ENCODE measurements at regions not wholly inside any gene's neighbourhood (a gene's known extent, or its start where the extent isn't known, plus 50 kb on each side); places are given as distances from the start of the nearest gene placed in this dataset.

GRCh38 chr2:156680266-156680665, 244.1 kb downstream of the GPD2 start:
- Histone ChIP-seq H3K27ac (ENCODE audit: low read length) (no peak overlapping the region), H3K9me3 (ENCODE audit: low read length) (no peaks in the 10 kb centered on the region; the same call in 1 of the 2 replicates), H4K20me1 (ENCODE audit: insufficient read depth, low read depth, low read length) (no peaks in the 10 kb centered on the region), H3K4me1 (ENCODE audit: low read length) (no peaks in the 10 kb centered on the region), H3K4me2 (ENCODE audit: low read depth, low read length, poor library complexity, severe bottlenecking) (no peak overlapping the region), H3K9ac (ENCODE audit: low read length) (no peak overlapping the region), H3K4me3 (ENCODE audit: low read length) (no peak overlapping the region), H2AFZ (ENCODE audit: low read length) (no peak overlapping the region), H3K9me2 (replicated peaks; ENCODE audit: insufficient read depth, low read length) (no peaks in the 10 kb centered on the region), H3K79me2 (ENCODE audit: low read length) (no peaks in the 10 kb centered on the region), H3K27me3 (ENCODE audit: low read length) (no peaks in the 10 kb centered on the region), H3K36me3 (ENCODE audit: insufficient read depth, low read length) (no peaks in the 10 kb centered on the region)
- DNase-seq, result no peak

- Histone ChIP-seq H3K27ac (ENCODE audit: low read length) (no peak overlapping the region), H3K4me1 (ENCODE audit: low read length) (no peaks in the 10 kb centered on the region), H3K36me3 (ENCODE audit: insufficient read depth, low read length) (no peaks in the 10 kb centered on the region), H3K9me3 (ENCODE audit: low read length) (no peaks in the 10 kb centered on the region; the same call in 1 of the 2 replicates), H3K9me2 (replicated peaks; ENCODE audit: insufficient read depth, low read length) (no peaks in the 10 kb centered on the region), H3K4me3 (ENCODE audit: low read length) (no peak overlapping the region), H3K9ac (ENCODE audit: low read length) (no peak overlapping the region), H3K79me2 (ENCODE audit: low read length) (no peaks in the 10 kb centered on the region), H3K4me2 (ENCODE audit: low read depth, low read length, poor library complexity, severe bottlenecking) (no peak overlapping the region), H3K27me3 (ENCODE audit: low read length) (no peaks in the 10 kb centered on the region), H4K20me1 (ENCODE audit: insufficient read depth, low read depth, low read length) (no peaks in the 10 kb centered on the region), H2AFZ (ENCODE audit: low read length) (no peak overlapping the region)
- DNase-seq, result no peak
These were observed 250.9 kb downstream of the GPD2 start for GRCh38 chr2:156687126-156687525.

- Histone ChIP-seq H3K27me3 (ENCODE audit: low read length) (no peaks in the 10 kb centered on the region), H3K9me3 (ENCODE audit: low read length) (no peaks in the 10 kb centered on the region; the same call in 1 of the 2 replicates), H3K9ac (ENCODE audit: low read length) (no peak overlapping the region), H4K20me1 (ENCODE audit: insufficient read depth, low read depth, low read length) (no peaks in the 10 kb centered on the region), H3K4me2 (ENCODE audit: low read depth, low read length, poor library complexity, severe bottlenecking) (no peak overlapping the region), H2AFZ (ENCODE audit: low read length) (no peak overlapping the region), H3K79me2 (ENCODE audit: low read length) (no peaks in the 10 kb centered on the region), H3K36me3 (ENCODE audit: insufficient read depth, low read length) (no peaks in the 10 kb centered on the region), H3K27ac (ENCODE audit: low read length) (no peak overlapping the region), H3K4me1 (ENCODE audit: low read length) (no peaks in the 10 kb centered on the region), H3K9me2 (replicated peaks; ENCODE audit: insufficient read depth, low read length) (no peaks in the 10 kb centered on the region), H3K4me3 (ENCODE audit: low read length) (no peak overlapping the region)
- no peak for DNase-seq
These were observed 251.5 kb downstream of the GPD2 start for GRCh38 chr2:156687715-156688114.

- Histone ChIP-seq H3K4me2 (ENCODE audit: low read depth, low read length, poor library complexity, severe bottlenecking) (no peak overlapping the region), H3K79me2 (ENCODE audit: low read length) (no peaks in the 10 kb centered on the region), H3K4me3 (ENCODE audit: low read length) (no peak overlapping the region), H3K4me1 (ENCODE audit: low read length) (no peaks in the 10 kb centered on the region), H3K36me3 (ENCODE audit: insufficient read depth, low read length) (no peaks in the 10 kb centered on the region), H4K20me1 (ENCODE audit: insufficient read depth, low read depth, low read length) (no peaks in the 10 kb centered on the region), H3K9me3 (ENCODE audit: low read length) (no peaks in the 10 kb centered on the region; the same call in 1 of the 2 replicates), H3K9ac (ENCODE audit: low read length) (no peak overlapping the region), H3K9me2 (replicated peaks; ENCODE audit: insufficient read depth, low read length) (no peaks in the 10 kb centered on the region), H3K27ac (ENCODE audit: low read length) (no peak overlapping the region), H2AFZ (ENCODE audit: low read length) (no peak overlapping the region), H3K27me3 (ENCODE audit: low read length) (no peaks in the 10 kb centered on the region)
- DNase-seq, result no peak
These were observed 253.8 kb downstream of the GPD2 start for GRCh38 chr2:156689939-156690338.

GRCh38 chr2:156691014-156691413, 254.8 kb downstream of the GPD2 start:
- no peak for DNase-seq
- Histone ChIP-seq H3K36me3 (ENCODE audit: insufficient read depth, low read length) (no peaks in the 10 kb centered on the region), H3K79me2 (ENCODE audit: low read length) (no peaks in the 10 kb centered on the region), H3K27ac (ENCODE audit: low read length) (no peak overlapping the region), H3K9me3 (ENCODE audit: low read length) (no peaks in the 10 kb centered on the region; the same call in 1 of the 2 replicates), H3K9me2 (replicated peaks; ENCODE audit: insufficient read depth, low read length) (no peaks in the 10 kb centered on the region), H4K20me1 (ENCODE audit: insufficient read depth, low read depth, low read length) (no peaks in the 10 kb centered on the region), H3K4me1 (ENCODE audit: low read length) (no peaks in the 10 kb centered on the region), H2AFZ (ENCODE audit: low read length) (no peak overlapping the region), H3K4me3 (ENCODE audit: low read length) (no peak overlapping the region), H3K27me3 (ENCODE audit: low read length) (no peaks in the 10 kb centered on the region), H3K4me2 (ENCODE audit: low read depth, low read length, poor library complexity, severe bottlenecking) (no peak overlapping the region), H3K9ac (ENCODE audit: low read length) (no peak overlapping the region)

GRCh38 chr2:156695020-156695419, 258.8 kb downstream of the GPD2 start:
- no peaks in the 10 kb centered on the region for H3K36me3 ChIP-seq (ENCODE audit: insufficient read depth, low read length)
- no peaks in the 10 kb centered on the region for H3K4me1 ChIP-seq (ENCODE audit: low read length)
- no peak overlapping the region for H2AFZ ChIP-seq (ENCODE audit: low read length)
- H3K9me2 ChIP-seq (replicated peaks; ENCODE audit: insufficient read depth, low read length), result no peaks in the 10 kb centered on the region
- H3K4me3 ChIP-seq (ENCODE audit: low read length), result no peak overlapping the region
- no peaks in the 10 kb centered on the region; the same call in 1 of the 2 replicates for H3K9me3 ChIP-seq (ENCODE audit: low read length)
- DNase-seq, result no peak
- H3K9ac ChIP-seq (ENCODE audit: low read length), result no peak overlapping the region
- no peaks in the 10 kb centered on the region for H3K27me3 ChIP-seq (ENCODE audit: low read length)
- no peaks in the 10 kb centered on the region for H3K79me2 ChIP-seq (ENCODE audit: low read length)
- no peaks in the 10 kb centered on the region for H4K20me1 ChIP-seq (ENCODE audit: insufficient read depth, low read depth, low read length)
- H3K27ac ChIP-seq (ENCODE audit: low read length), result no peak overlapping the region
- H3K4me2 ChIP-seq (ENCODE audit: low read depth, low read length, poor library complexity, severe bottlenecking), result no peak overlapping the region

- H3K4me2 ChIP-seq (ENCODE audit: low read depth, low read length, poor library complexity, severe bottlenecking), result no peak overlapping the region
- H3K9me2 ChIP-seq (replicated peaks; ENCODE audit: insufficient read depth, low read length), result no peaks in the 10 kb centered on the region
- no peak overlapping the region for H2AFZ ChIP-seq (ENCODE audit: low read length)
- no peaks in the 10 kb centered on the region for H3K4me1 ChIP-seq (ENCODE audit: low read length)
- DNase-seq, result no peak
- H4K20me1 ChIP-seq (ENCODE audit: insufficient read depth, low read depth, low read length), result no peaks in the 10 kb centered on the region
- no peaks in the 10 kb centered on the region for H3K27me3 ChIP-seq (ENCODE audit: low read length)
- no peak overlapping the region for H3K27ac ChIP-seq (ENCODE audit: low read length)
- H3K79me2 ChIP-seq (ENCODE audit: low read length), result no peaks in the 10 kb centered on the region
- no peak overlapping the region for H3K4me3 ChIP-seq (ENCODE audit: low read length)
- H3K9ac ChIP-seq (ENCODE audit: low read length), result no peak overlapping the region
- no peaks in the 10 kb centered on the region for H3K36me3 ChIP-seq (ENCODE audit: insufficient read depth, low read length)
- H3K9me3 ChIP-seq (ENCODE audit: low read length), result no peaks in the 10 kb centered on the region; the same call in 1 of the 2 replicates
These were observed 259.4 kb downstream of the GPD2 start for GRCh38 chr2:156695595-156695994.

GRCh38 chr2:156697906-156698305, 261.7 kb downstream of the GPD2 start:
- no peak for DNase-seq

GRCh38 chr2:156700681-156701080, 264.5 kb downstream of the GPD2 start:
- H4K20me1 ChIP-seq (ENCODE audit: insufficient read depth, low read depth, low read length), result no peaks in the 10 kb centered on the region
- no peaks in the 10 kb centered on the region for H3K27me3 ChIP-seq (ENCODE audit: low read length)
- no peak for DNase-seq

More at GRCh38 chr2:156697906-156698305, 261.7 kb downstream of the GPD2 start:
- no peaks in the 10 kb centered on the region for H3K36me3 ChIP-seq (ENCODE audit: insufficient read depth, low read length)
- no peak overlapping the region for H3K9ac ChIP-seq (ENCODE audit: low read length)
- no peaks in the 10 kb centered on the region for H3K27me3 ChIP-seq (ENCODE audit: low read length)
- no peaks in the 10 kb centered on the region for H3K79me2 ChIP-seq (ENCODE audit: low read length)
- H3K4me3 ChIP-seq (ENCODE audit: low read length), result no peak overlapping the region
- H3K27ac ChIP-seq (ENCODE audit: low read length), result no peak overlapping the region
- H2AFZ ChIP-seq (ENCODE audit: low read length), result no peak overlapping the region
- no peaks in the 10 kb centered on the region; the same call in 1 of the 2 replicates for H3K9me3 ChIP-seq (ENCODE audit: low read length)
- H3K4me1 ChIP-seq (ENCODE audit: low read length), result no peaks in the 10 kb centered on the region
- no peak overlapping the region for H3K4me2 ChIP-seq (ENCODE audit: low read depth, low read length, poor library complexity, severe bottlenecking)
- H4K20me1 ChIP-seq (ENCODE audit: insufficient read depth, low read depth, low read length), result no peaks in the 10 kb centered on the region
- H3K9me2 ChIP-seq (replicated peaks; ENCODE audit: insufficient read depth, low read length), result no peaks in the 10 kb centered on the region

More at GRCh38 chr2:156700681-156701080, 264.5 kb downstream of the GPD2 start:
- H3K27ac ChIP-seq (ENCODE audit: low read length), result no peak overlapping the region
- H3K9ac ChIP-seq (ENCODE audit: low read length), result no peak overlapping the region
- H3K4me3 ChIP-seq (ENCODE audit: low read length), result no peak overlapping the region
- H3K79me2 ChIP-seq (ENCODE audit: low read length), result no peaks in the 10 kb centered on the region
- H2AFZ ChIP-seq (ENCODE audit: low read length), result no peak overlapping the region
- H3K9me2 ChIP-seq (replicated peaks; ENCODE audit: insufficient read depth, low read length), result no peaks in the 10 kb centered on the region
- H3K4me2 ChIP-seq (ENCODE audit: low read depth, low read length, poor library complexity, severe bottlenecking), result no peak overlapping the region
- H3K36me3 ChIP-seq (ENCODE audit: insufficient read depth, low read length), result no peaks in the 10 kb centered on the region
- H3K4me1 ChIP-seq (ENCODE audit: low read length), result no peaks in the 10 kb centered on the region
- no peaks in the 10 kb centered on the region; the same call in 1 of the 2 replicates for H3K9me3 ChIP-seq (ENCODE audit: low read length)
